ENCODE measurements at regions not wholly inside any gene's neighbourhood (a gene's known extent, or its start where the extent isn't known, plus 50 kb on each side); places are given as distances from the start of the nearest gene placed in this dataset.

GRCh38 chr4:181611946-181612600 is 631.1 kb upstream of the TENM3 start:
- TF ChIP-seq POLR2A (IDR thresholded peaks at IDR 0.05; ENCODE audit: borderline replicate concordance, extremely low read depth, insufficient read depth, insufficient read length) (no peak), JUND (IDR thresholded peaks at IDR 0.05) (no peak), REST (IDR thresholded peaks at IDR 0.05; ENCODE audit: low read depth) (no peak), FOSL1 (IDR thresholded peaks at IDR 0.05; ENCODE audit: low read depth) (no peak), SRF (IDR thresholded peaks at IDR 0.05; ENCODE audit: low read depth) (no peak), EZH2 (IDR thresholded peaks at IDR 0.05) (no peak), ZFX (IDR thresholded peaks at IDR 0.05) (no peak), SIN3A (IDR thresholded peaks at IDR 0.05; ENCODE audit: low read depth) (no peak), EGR1 (IDR thresholded peaks at IDR 0.05; ENCODE audit: low read depth) (no peak), ZNF274 (IDR thresholded peaks at IDR 0.05; ENCODE audit: low read depth, low read length) (no peak), MAX (IDR thresholded peaks at IDR 0.05) (no peak), YY1 (IDR thresholded peaks at IDR 0.05; ENCODE audit: extremely low read depth, insufficient replicate concordance, low read depth, low read length) (no peak)
- TF ChIP-seq, protein P1, sequence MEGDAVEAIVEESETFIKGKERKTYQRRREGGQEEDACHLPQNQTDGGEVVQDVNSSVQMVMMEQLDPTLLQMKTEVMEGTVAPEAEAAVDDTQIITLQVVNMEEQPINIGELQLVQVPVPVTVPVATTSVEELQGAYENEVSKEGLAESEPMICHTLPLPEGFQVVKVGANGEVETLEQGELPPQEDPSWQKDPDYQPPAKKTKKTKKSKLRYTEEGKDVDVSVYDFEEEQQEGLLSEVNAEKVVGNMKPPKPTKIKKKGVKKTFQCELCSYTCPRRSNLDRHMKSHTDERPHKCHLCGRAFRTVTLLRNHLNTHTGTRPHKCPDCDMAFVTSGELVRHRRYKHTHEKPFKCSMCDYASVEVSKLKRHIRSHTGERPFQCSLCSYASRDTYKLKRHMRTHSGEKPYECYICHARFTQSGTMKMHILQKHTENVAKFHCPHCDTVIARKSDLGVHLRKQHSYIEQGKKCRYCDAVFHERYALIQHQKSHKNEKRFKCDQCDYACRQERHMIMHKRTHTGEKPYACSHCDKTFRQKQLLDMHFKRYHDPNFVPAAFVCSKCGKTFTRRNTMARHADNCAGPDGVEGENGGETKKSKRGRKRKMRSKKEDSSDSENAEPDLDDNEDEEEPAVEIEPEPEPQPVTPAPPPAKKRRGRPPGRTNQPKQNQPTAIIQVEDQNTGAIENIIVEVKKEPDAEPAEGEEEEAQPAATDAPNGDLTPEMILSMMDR (IDR thresholded peaks at IDR 0.05 in 2 of 3, conservative IDR thresholded peaks at IDR 0.05 in 1 of 3; ENCODE audit: borderline replicate concordance in 1 of 3, insufficient read depth in 1 of 3, low read depth in 2 of 3, low read length in 2 of 3), result no peak

All from HCT116 (cell line).